ENCODE measurements at regions not wholly inside any gene's neighbourhood (a gene's known extent, or its start where the extent isn't known, plus 50 kb on each side); places are given as distances from the start of the nearest gene placed in this dataset.

- TF ChIP-seq CREB1 (IDR thresholded peaks at IDR 0.05) = no peak
- no peak for TF ChIP-seq CTCF (IDR thresholded peaks at IDR 0.05; ENCODE audit: control extremely low read depth in 1 of 3, insufficient read depth in 1 of 3, low read depth in 1 of 3, low read length in 3 of 3)
- no peak for TF ChIP-seq GTF2F1 (IDR thresholded peaks at IDR 0.05; ENCODE audit: borderline replicate concordance, low read depth, low read length)
- TF ChIP-seq EP300 (IDR thresholded peaks at IDR 0.05; ENCODE audit: borderline replicate concordance in 1 of 2, low read depth in 2 of 2, low read length in 2 of 2) = no peak
- no peak for TF ChIP-seq SP2 (IDR thresholded peaks at IDR 0.05; ENCODE audit: low read length)
- TF ChIP-seq NRF1 (IDR thresholded peaks at IDR 0.05; ENCODE audit: low read depth, low read length) = no peak
- TF ChIP-seq TAF1 (IDR thresholded peaks at IDR 0.05; ENCODE audit: low read depth, low read length) = no peak
- no peak for TF ChIP-seq EZH2 (IDR thresholded peaks at IDR 0.05; ENCODE audit: low read depth, low read length, severe bottlenecking)
- no peak for TF ChIP-seq POLR2A (IDR thresholded peaks at IDR 0.05; ENCODE audit: control extremely low read depth in 1 of 2, low read depth in 2 of 2, low read length in 2 of 2)
- no peak for TF ChIP-seq RAD21 (IDR thresholded peaks at IDR 0.05 in 1 of 2, conservative IDR thresholded peaks at IDR 0.05 in 1 of 2; ENCODE audit: low read depth in 2 of 2, low read length in 2 of 2)
- TF ChIP-seq CHD2 (IDR thresholded peaks at IDR 0.05; ENCODE audit: low read length) = no peak
- TF ChIP-seq, protein P1, sequence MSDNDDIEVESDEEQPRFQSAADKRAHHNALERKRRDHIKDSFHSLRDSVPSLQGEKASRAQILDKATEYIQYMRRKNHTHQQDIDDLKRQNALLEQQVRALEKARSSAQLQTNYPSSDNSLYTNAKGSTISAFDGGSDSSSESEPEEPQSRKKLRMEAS (IDR thresholded peaks at IDR 0.05) = no peak
- TF ChIP-seq ZNF274 (IDR thresholded peaks at IDR 0.05; ENCODE audit: borderline replicate concordance, extremely low read depth, low read length) = no peak
- TF ChIP-seq GABPA (IDR thresholded peaks at IDR 0.05; ENCODE audit: borderline replicate concordance, insufficient read depth, low read length) = no peak
Observed at GRCh38 chr11:71133946-71134345, 118.4 kb downstream of the SHANK2 start.

Data from H1 (cell line).